Esophagus muscularis mucosa (tissue), 4 donors: ENCODE measurements at regions not wholly inside any gene's neighbourhood (a gene's known extent, or its start where the extent isn't known, plus 50 kb on each side); places are given as distances from the start of the nearest gene placed in this dataset.
"Not testable (repeated sequence)": the region's sequence is repeated elsewhere in the genome, so short reads cannot be mapped to it uniquely, and the experiment has no call there.

Source experiments
- DNase-seq: peaks from one replicate; pipeline ENCODE4 v3.0.0-alpha.2; 2017; ENCODE audit errors: extremely low spot score
- H3K27ac ChIP-seq, 4 donors: fragments of 200-600 bp; sonication (generic); replicated peaks in 1 of 4; 1 replicate in 3 of 4; 2 replicates in 1 of 4; pipeline ENCODE4 v1.5.1; 2016 to 2019; ENCODE audit warnings: mild to moderate bottlenecking in 1 of 4
- H3K27me3 ChIP-seq, 4 donors: fragments of 200-600 bp; sonication (generic); one replicate each; pipeline versions ENCODE4 v1.5.1 to v1.6.0; 2016 to 2019
- H3K36me3 ChIP-seq, 4 donors: fragments of 200-600 bp; sonication (generic); one replicate each; pipeline ENCODE4 v1.5.1; 2016 to 2019
- H3K4me1 ChIP-seq, 4 donors: fragments of 200-600 bp; sonication (generic); one replicate each; pipeline ENCODE4 v1.5.1; 2016 to 2019
- H3K4me3 ChIP-seq, 4 donors: fragments of 200-600 bp; sonication (generic); 1 replicate in 2 of 4; 2 replicates in 2 of 4; pipeline ENCODE4 v1.5.1; 2016 to 2019; ENCODE audit warnings: mild to moderate bottlenecking in 4 of 4, moderate library complexity in 1 of 4
- H3K9me3 ChIP-seq, 4 donors: fragments of 200-600 bp; sonication (generic); 1 replicate in 3 of 4; 2 replicates in 1 of 4; pipeline ENCODE4 v1.5.1; 2016 to 2019
- CTCF ChIP-seq, 3 experiments: fragments of 200-600 bp in 2 of 3; fragments of 450-650 bp in 1 of 3; sonication (generic) in 2 of 3; IDR thresholded peaks; one replicate each; pipeline ENCODE4 v1.5.1; 2017 to 2019; ENCODE audit warnings: antibody characterized with exemption in 3 of 3, mild to moderate bottlenecking in 2 of 3, moderate library complexity in 1 of 3
- EP300 ChIP-seq: sonication (generic); formaldehyde crosslinking; IDR thresholded peaks from one replicate; pipeline ENCODE4 v1.6.1; 2017; ENCODE audit warnings: antibody characterized with exemption
- POLR2A ChIP-seq: fragments of 450-650 bp; IDR thresholded peaks from one replicate; pipeline ENCODE4 v1.6.1; 2017; ENCODE audit warnings: antibody characterized with exemption, moderate library complexity, mild to moderate bottlenecking, low read depth
- POLR2AphosphoS5 ChIP-seq, 2 donors: sonication (generic); formaldehyde crosslinking; IDR thresholded peaks; one replicate each; pipeline ENCODE4 v1.6.1; 2017; ENCODE audit warnings: antibody characterized with exemption in 2 of 2
- WGBS: methylation state at CpG from one replicate; pipeline ENCODE4 v1.1.5; 2018; 5-methylcytosine and 5-hydroxymethylcytosine counted together
- intact Hi-C: fragments of 100-400 bp; cut with DNase I; formaldehyde crosslinking; loops from one replicate; pipeline ENCODE4 v1.15.1; 2023

GRCh38 chrX:65933085-65933589 is 106.7 kb downstream of the VSIG4 start:
- H3K27me3 ChIP-seq, result no peaks in the 10 kb centered on the region
- WGBS, result 97% methylated on average over 2 of the region's 2 CpGs

GRCh38 chrX:65932173-65933084 is 107.5 kb downstream of the VSIG4 start:
- no peak for DNase-seq
- H3K27ac ChIP-seq, result no peak overlapping the region
- H3K27me3 ChIP-seq, result no peaks in the 10 kb centered on the region
- no peak overlapping the region for H3K4me3 ChIP-seq
- H3K36me3 ChIP-seq, result no peaks in the 10 kb centered on the region
- H3K9me3 ChIP-seq, result no peaks in the 10 kb centered on the region
- intact Hi-C loops, result no loop called here
- H3K4me1 ChIP-seq, result no peaks in the 10 kb centered on the region
- TF ChIP-seq POLR2A, result no peak
- no peak for TF ChIP-seq POLR2AphosphoS5 (IDR thresholded peaks at IDR 0.05)
- TF ChIP-seq EP300, result no peak
- TF ChIP-seq CTCF (IDR thresholded peaks at IDR 0.05), result no peak
- 64% methylated on average over 10 of the region's 10 CpGs for WGBS

More at GRCh38 chrX:65933085-65933589, 106.7 kb downstream of the VSIG4 start:
- no peaks in the 10 kb centered on the region for H3K9me3 ChIP-seq
- H3K27ac ChIP-seq, result no peak overlapping the region
- no peak overlapping the region for H3K4me3 ChIP-seq
- TF ChIP-seq POLR2A (no peak), CTCF (IDR thresholded peaks at IDR 0.05) (no peak), POLR2AphosphoS5 (IDR thresholded peaks at IDR 0.05) (no peak), EP300 (no peak)
- H3K36me3 ChIP-seq, result no peaks in the 10 kb centered on the region
- intact Hi-C loops, result no loop called here
- DNase-seq, result no peak
- no peaks in the 10 kb centered on the region for H3K4me1 ChIP-seq

GRCh38 chrX:65928522-65928921 is 111.4 kb downstream of the VSIG4 start:
- H3K9me3 ChIP-seq, result no peaks in the 10 kb centered on the region
- H3K27me3 ChIP-seq, result peaks cover 0 to 4% (median 0%) of the 10 kb centered on the region in 4 donors
- WGBS, result 54% methylated on average over 5 of the region's 5 CpGs
- no peaks in the 10 kb centered on the region for H3K36me3 ChIP-seq
- H3K4me1 ChIP-seq, result no peaks in the 10 kb centered on the region
- TF ChIP-seq CTCF (IDR thresholded peaks at IDR 0.05) (no peak), POLR2A (no peak), EP300 (no peak), POLR2AphosphoS5 (IDR thresholded peaks at IDR 0.05) (no peak)
- intact Hi-C loops, result no loop called here
- DNase-seq, result no peak
- no peak overlapping the region for H3K4me3 ChIP-seq
- no peak overlapping the region for H3K27ac ChIP-seq

- DNase-seq, H3K9me3 ChIP-seq, H3K4me3 ChIP-seq, H3K4me1 ChIP-seq, H3K27me3 ChIP-seq, intact Hi-C loops, H3K36me3 ChIP-seq, H3K27ac ChIP-seq: not testable (repeated sequence)
- WGBS, result 55% methylated on average over 3 of the region's 3 CpGs
Observed at GRCh38 chrX:65927386-65927785, 112.5 kb downstream of the VSIG4 start.

- DNase-seq, result no peak
- Histone ChIP-seq H3K36me3 (no peaks in the 10 kb centered on the region), H3K4me3 (no peak overlapping the region), H3K27me3 (peaks cover 0 to 4% (median 0%) of the 10 kb centered on the region in 4 donors), H3K27ac (no peak overlapping the region), H3K4me1 (no peaks in the 10 kb centered on the region), H3K9me3 (no peaks in the 10 kb centered on the region)
- intact Hi-C loops, result no loop called here
- TF ChIP-seq EP300, result no peak
- TF ChIP-seq CTCF (IDR thresholded peaks at IDR 0.05), result no peak
- no peak for TF ChIP-seq POLR2A
- TF ChIP-seq POLR2AphosphoS5 (IDR thresholded peaks at IDR 0.05), result no peak
- 60% methylated on average over 5 of the region's 5 CpGs for WGBS
Observed at GRCh38 chrX:65926095-65927019, 113.5 kb downstream of the VSIG4 start.
